KMS-11 (cell line): ENCODE measurements at regions not wholly inside any gene's neighbourhood (a gene's known extent, or its start where the extent isn't known, plus 50 kb on each side); places are given as distances from the start of the nearest gene placed in this dataset.

Experiments used
- H2AFZ ChIP-seq: fragments of 200-600 bp; sonication (generic); 2 replicates; pipeline ENCODE4 v1.6.1; 2016; ENCODE audit warnings: antibody characterized with exemption, mixed run types, low read depth
- H3K27ac ChIP-seq: fragments of 200-600 bp; sonication (generic); 2 replicates; pipeline ENCODE4 v1.6.1; 2016; ENCODE audit warnings: mild to moderate bottlenecking, mixed run types
- H3K27me3 ChIP-seq: fragments of 200-600 bp; sonication (generic); 2 replicates; pipeline ENCODE4 v1.6.1; 2017; ENCODE audit warnings: mild to moderate bottlenecking, low read depth, mixed run types, moderate library complexity; ENCODE audit not compliant: insufficient read depth
- H3K36me3 ChIP-seq: fragments of 200-600 bp; sonication (generic); 2 replicates; pipeline ENCODE4 v1.6.1; 2017; ENCODE audit warnings: mild to moderate bottlenecking, mixed run types; ENCODE audit not compliant: insufficient read depth
- H3K4me1 ChIP-seq: fragments of 200-600 bp; sonication (generic); 2 replicates; pipeline ENCODE4 v1.6.1; 2016; ENCODE audit warnings: mild to moderate bottlenecking, low read depth, mixed run types; ENCODE audit not compliant: poor library complexity, severe bottlenecking
- H3K4me2 ChIP-seq: fragments of 200-600 bp; sonication (generic); 2 replicates; pipeline ENCODE4 v1.7.0; 2016; ENCODE audit warnings: mild to moderate bottlenecking, mixed run types
- H3K4me3 ChIP-seq: fragments of 200-600 bp; sonication (generic); IDR thresholded peaks from 2 replicates; pipeline ENCODE4 v1.6.1; 2017; ENCODE audit warnings: low read depth, low read length, mixed read lengths; ENCODE audit not compliant: insufficient read depth
- H3K79me2 ChIP-seq: fragments of 200-600 bp; sonication (generic); 2 replicates; pipeline ENCODE4 v1.6.1; 2016; ENCODE audit warnings: low read depth, mixed run types; ENCODE audit not compliant: insufficient read depth
- H3K9ac ChIP-seq: fragments of 200-600 bp; sonication (generic); 2 replicates; pipeline ENCODE4 v1.6.1; 2016; ENCODE audit warnings: mild to moderate bottlenecking, mixed run types
- H4K20me1 ChIP-seq: fragments of 200-600 bp; sonication (generic); 2 replicates; pipeline ENCODE4 v1.6.1; 2016; ENCODE audit warnings: mild to moderate bottlenecking, mixed run types; ENCODE audit not compliant: insufficient read depth
- TF ChIP-seq, protein P1 (sequence below): fragments of 200-600 bp; sonication (generic); conservative IDR thresholded peaks from 2 replicates; pipeline ENCODE4 v1.6.1; 2017; ENCODE audit warnings: low read depth, mild to moderate bottlenecking, antibody characterized with exemption, low read length, moderate library complexity, mixed read lengths

GRCh38 chr2:234377761-234378391 lies 119.0 kb downstream of the ARL4C start:
- H3K4me1 ChIP-seq: no peaks in the 10 kb centered on the region
- H3K4me2 ChIP-seq: no peak overlapping the region
- no peak overlapping the region for H3K27ac ChIP-seq
- no peaks in the 10 kb centered on the region for H4K20me1 ChIP-seq
- H3K4me3 ChIP-seq: no peak overlapping the region
- no peaks in the 10 kb centered on the region for H3K36me3 ChIP-seq
- no peak overlapping the region for H3K9ac ChIP-seq
- no peak overlapping the region for H2AFZ ChIP-seq
- H3K27me3 ChIP-seq: no peaks in the 10 kb centered on the region
- H3K79me2 ChIP-seq: no peaks in the 10 kb centered on the region
- TF ChIP-seq, protein P1, sequence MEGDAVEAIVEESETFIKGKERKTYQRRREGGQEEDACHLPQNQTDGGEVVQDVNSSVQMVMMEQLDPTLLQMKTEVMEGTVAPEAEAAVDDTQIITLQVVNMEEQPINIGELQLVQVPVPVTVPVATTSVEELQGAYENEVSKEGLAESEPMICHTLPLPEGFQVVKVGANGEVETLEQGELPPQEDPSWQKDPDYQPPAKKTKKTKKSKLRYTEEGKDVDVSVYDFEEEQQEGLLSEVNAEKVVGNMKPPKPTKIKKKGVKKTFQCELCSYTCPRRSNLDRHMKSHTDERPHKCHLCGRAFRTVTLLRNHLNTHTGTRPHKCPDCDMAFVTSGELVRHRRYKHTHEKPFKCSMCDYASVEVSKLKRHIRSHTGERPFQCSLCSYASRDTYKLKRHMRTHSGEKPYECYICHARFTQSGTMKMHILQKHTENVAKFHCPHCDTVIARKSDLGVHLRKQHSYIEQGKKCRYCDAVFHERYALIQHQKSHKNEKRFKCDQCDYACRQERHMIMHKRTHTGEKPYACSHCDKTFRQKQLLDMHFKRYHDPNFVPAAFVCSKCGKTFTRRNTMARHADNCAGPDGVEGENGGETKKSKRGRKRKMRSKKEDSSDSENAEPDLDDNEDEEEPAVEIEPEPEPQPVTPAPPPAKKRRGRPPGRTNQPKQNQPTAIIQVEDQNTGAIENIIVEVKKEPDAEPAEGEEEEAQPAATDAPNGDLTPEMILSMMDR: no peak

DNA sequence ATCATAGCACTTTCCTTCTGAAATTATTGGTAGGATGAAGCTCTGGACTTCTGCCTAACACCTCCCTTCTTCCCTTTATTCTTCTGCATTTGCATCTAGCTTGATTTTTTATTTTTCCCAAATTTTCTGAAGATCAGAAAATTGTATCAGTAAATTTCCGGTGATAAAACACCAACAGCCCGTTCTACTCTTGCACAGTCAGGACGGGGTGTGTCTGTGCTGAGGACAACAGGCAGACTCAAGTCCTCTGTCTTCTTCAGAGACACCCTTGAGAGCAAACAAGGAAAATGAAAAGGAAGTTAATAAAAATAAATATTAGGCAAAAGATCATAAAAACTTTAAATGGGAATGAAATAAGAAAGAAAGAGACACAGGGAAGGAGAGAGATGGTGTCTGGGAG lies 120.7 kb downstream of the ARL4C start:
- TF ChIP-seq, protein P1: no peak
- Histone ChIP-seq H3K4me2 (no peak overlapping the region), H3K27ac (no peak overlapping the region), H3K9ac (no peak overlapping the region), H3K36me3 (no peaks in the 10 kb centered on the region), H4K20me1 (no peaks in the 10 kb centered on the region), H3K79me2 (no peaks in the 10 kb centered on the region), H3K4me3 (no peak overlapping the region), H2AFZ (no peak overlapping the region), H3K4me1 (no peaks in the 10 kb centered on the region), H3K27me3 (no peaks in the 10 kb centered on the region)

DNA sequence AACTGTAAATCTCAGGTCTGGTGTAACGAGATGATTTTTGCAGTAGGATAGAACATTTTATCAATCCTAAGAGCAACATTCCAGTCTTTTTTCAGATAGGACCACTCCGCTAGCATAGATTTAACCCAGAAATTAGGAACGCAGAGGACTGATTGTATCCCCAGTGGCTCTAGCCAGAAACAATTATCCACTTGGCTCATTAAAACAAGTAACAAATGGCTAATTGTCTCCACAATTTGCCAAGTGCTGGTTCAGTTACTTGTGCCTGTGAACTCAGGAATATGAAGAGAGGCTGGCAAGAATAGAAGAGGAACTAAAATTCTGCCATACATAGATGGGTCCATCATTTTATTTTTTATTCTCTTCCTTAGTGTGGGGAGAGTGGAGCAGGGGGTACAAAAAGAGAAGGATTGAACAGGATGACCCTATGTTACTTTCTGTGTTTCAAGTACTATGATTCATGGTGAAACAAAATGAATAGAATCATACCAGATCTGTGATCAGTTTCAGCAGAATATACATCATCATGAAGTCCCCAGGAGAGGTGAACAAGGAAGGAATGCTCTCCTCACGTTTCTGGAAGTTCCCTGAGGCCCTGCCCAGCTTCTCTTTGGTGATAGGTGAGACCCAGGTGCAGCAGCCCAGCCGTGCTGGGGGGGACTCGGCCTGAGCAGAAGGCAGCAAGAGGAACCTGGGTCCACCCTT lies 121.6 kb downstream of the ARL4C start:
- Histone ChIP-seq H3K4me3 (no peak overlapping the region), H2AFZ (no peak overlapping the region), H3K4me1 (no peaks in the 10 kb centered on the region), H3K9ac (no peak overlapping the region), H3K36me3 (no peaks in the 10 kb centered on the region), H4K20me1 (no peaks in the 10 kb centered on the region), H3K4me2 (no peak overlapping the region), H3K27me3 (no peaks in the 10 kb centered on the region), H3K27ac (no peak overlapping the region), H3K79me2 (no peaks in the 10 kb centered on the region)
- TF ChIP-seq, protein P1: no peak

DNA sequence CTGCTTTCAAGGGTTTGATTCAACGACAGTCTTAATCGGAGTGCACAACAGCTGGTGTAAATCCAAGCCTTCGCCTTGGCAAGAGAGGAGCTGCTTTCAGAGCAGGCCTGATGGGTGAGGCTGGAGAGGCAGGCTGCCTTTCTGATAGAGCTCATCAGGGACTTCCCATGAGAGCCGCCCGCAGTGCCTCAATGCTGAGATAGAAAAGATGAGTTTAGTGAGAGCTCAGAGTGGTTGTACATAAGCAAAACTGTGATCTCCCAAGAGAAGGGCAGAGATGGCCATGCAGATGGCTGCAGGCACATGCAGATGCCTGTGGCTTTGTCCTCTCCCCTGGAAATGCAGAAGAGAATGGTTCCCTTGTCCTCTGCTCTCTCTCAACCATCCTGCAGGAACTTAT lies 122.1 kb downstream of the ARL4C start:
- Histone ChIP-seq H3K27me3 (no peaks in the 10 kb centered on the region), H4K20me1 (no peaks in the 10 kb centered on the region), H3K9ac (no peak overlapping the region), H2AFZ (no peak overlapping the region), H3K4me2 (no peak overlapping the region), H3K27ac (no peak overlapping the region), H3K79me2 (no peaks in the 10 kb centered on the region), H3K36me3 (no peaks in the 10 kb centered on the region), H3K4me1 (no peaks in the 10 kb centered on the region), H3K4me3 (no peak overlapping the region)
- TF ChIP-seq, protein P1: no peak
